ENCODE measurements at regions not wholly inside any gene's neighbourhood (a gene's known extent, or its start where the extent isn't known, plus 50 kb on each side); places are given as distances from the start of the nearest gene placed in this dataset.
"Not testable (repeated sequence)": the region's sequence is repeated elsewhere in the genome, so short reads cannot be mapped to it uniquely, and the experiment has no call there.

DNA sequence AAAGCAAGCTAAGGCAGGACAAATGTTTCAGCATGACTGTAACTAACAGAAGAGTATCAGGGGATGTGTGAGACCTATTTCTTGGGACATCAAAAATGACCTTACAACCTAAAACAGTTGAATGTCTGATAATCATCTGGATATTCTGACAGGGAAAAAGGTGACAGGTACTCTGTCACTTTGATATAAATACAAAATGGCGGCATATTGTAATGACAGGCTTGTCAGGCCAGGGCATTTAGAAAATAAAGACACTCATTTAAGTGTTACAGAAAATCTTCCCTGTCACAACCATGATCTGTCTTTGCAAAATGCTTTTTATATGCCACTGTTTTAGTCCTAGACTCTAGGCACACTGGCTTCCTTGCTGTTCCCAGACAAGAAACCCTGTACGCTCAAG is 1033.3 kb upstream of the FLRT2 start:
- Histone ChIP-seq H3K4me1 (ENCODE audit: control insufficient read depth in 5 of 5, insufficient read depth in 5 of 5, low read length in 5 of 5) (no peaks in the 10 kb centered on the region), H3K27me3 (ENCODE audit: control insufficient read depth in 3 of 3, insufficient read depth in 3 of 3, low read length in 2 of 3) (no peaks in the 10 kb centered on the region), H3K36me3 (ENCODE audit: control insufficient read depth in 4 of 4, insufficient read depth in 4 of 4, low read length in 4 of 4) (no peaks in the 10 kb centered on the region), H3K9ac (ENCODE audit: insufficient read depth in 1 of 2, low read length in 2 of 2) (no peak overlapping the region), H3K9me3 (ENCODE audit: control insufficient read depth in 4 of 4, insufficient read depth in 3 of 4, low read length in 3 of 4) (peaks cover 0 to 2% (median 0%) of the 10 kb centered on the region in 4 donors), H3K4me3 (no peak overlapping the region), H3K27ac (ENCODE audit: low read depth in 1 of 2, low read length in 1 of 2) (no peak overlapping the region)
- ATAC-seq (ENCODE audit: insufficient read depth, low FRiP score) (no peak), DNase-seq (no peak)
- no peak for TF ChIP-seq CTCF (IDR thresholded peaks at IDR 0.05; ENCODE audit: control extremely low read depth, extremely low read depth)
- WGBS, 2 donors = 94 to 98% methylated on average over 2 of the region's 2 CpGs

DNA sequence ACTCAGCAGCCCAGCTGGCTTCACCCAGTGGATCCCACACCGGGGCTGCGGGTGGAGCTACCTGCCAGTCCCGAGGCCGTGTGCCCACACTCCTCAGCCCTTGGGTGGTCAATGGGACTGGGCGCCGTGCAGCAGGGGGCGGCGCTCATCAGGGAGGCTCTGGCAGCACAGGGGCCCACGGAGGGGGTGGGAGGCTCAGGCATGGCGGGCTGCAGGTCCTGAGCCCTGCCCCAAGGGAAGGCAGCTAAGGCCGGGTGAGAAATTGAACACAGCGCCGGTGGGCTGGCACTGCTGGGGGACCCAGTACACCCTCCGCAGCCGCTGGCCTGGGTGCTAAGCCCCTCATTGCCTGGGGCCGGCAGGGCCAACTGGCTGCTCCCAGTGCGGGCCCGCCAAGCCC is 1017.1 kb upstream of the FLRT2 start:
- not testable (repeated sequence) for ATAC-seq (ENCODE audit: insufficient read depth, low FRiP score); H3K27ac ChIP-seq (ENCODE audit: low read depth in 1 of 2, low read length in 1 of 2); H3K9ac ChIP-seq (ENCODE audit: insufficient read depth in 1 of 2, low read length in 2 of 2); H3K4me1 ChIP-seq (ENCODE audit: control insufficient read depth in 5 of 5, insufficient read depth in 5 of 5, low read length in 5 of 5); H3K9me3 ChIP-seq (ENCODE audit: control insufficient read depth in 4 of 4, insufficient read depth in 3 of 4, low read length in 3 of 4); H3K27me3 ChIP-seq (ENCODE audit: control insufficient read depth in 3 of 3, insufficient read depth in 3 of 3, low read length in 2 of 3); H3K36me3 ChIP-seq (ENCODE audit: control insufficient read depth in 4 of 4, insufficient read depth in 4 of 4, low read length in 4 of 4); H3K4me3 ChIP-seq; DNase-seq
- WGBS, 2 donors = 95 to 97% methylated on average over 15 to 18 of the region's 18 CpGs

- H3K4me1 ChIP-seq (ENCODE audit: control insufficient read depth in 5 of 5, insufficient read depth in 5 of 5, low read length in 5 of 5) = no peaks in the 10 kb centered on the region
- H3K9me3 ChIP-seq (ENCODE audit: control insufficient read depth in 4 of 4, insufficient read depth in 3 of 4, low read length in 3 of 4) = no peaks in the 10 kb centered on the region
- ATAC-seq (ENCODE audit: insufficient read depth, low FRiP score) (no peak), DNase-seq (no peak)
- no peak overlapping the region for H3K9ac ChIP-seq (ENCODE audit: insufficient read depth in 1 of 2, low read length in 2 of 2)
- no peaks in the 10 kb centered on the region for H3K27me3 ChIP-seq (ENCODE audit: control insufficient read depth in 3 of 3, insufficient read depth in 3 of 3, low read length in 2 of 3)
- TF ChIP-seq CTCF (IDR thresholded peaks at IDR 0.05; ENCODE audit: control extremely low read depth, extremely low read depth) = no peak
- no peak overlapping the region for H3K27ac ChIP-seq (ENCODE audit: low read depth in 1 of 2, low read length in 1 of 2)
- WGBS, 2 donors = 94% methylated on average over 3 of the region's 3 CpGs
- no peak overlapping the region for H3K4me3 ChIP-seq
- H3K36me3 ChIP-seq (ENCODE audit: control insufficient read depth in 4 of 4, insufficient read depth in 4 of 4, low read length in 4 of 4) = no peaks in the 10 kb centered on the region
These were observed 1010.1 kb upstream of the FLRT2 start for GRCh38 chr14:84519836-84520235.

GRCh38 chr14:84520711-84521338 is 1009.1 kb upstream of the FLRT2 start:
- ATAC-seq (ENCODE audit: insufficient read depth, low FRiP score) = no peak
- no peaks in the 10 kb centered on the region for H3K27me3 ChIP-seq (ENCODE audit: control insufficient read depth in 3 of 3, insufficient read depth in 3 of 3, low read length in 2 of 3)
- DNase-seq = peak in 1 of 3 donors; percentile 19
- H3K9ac ChIP-seq (ENCODE audit: insufficient read depth in 1 of 2, low read length in 2 of 2) = no peak overlapping the region
- WGBS, 2 donors = 92 to 94% methylated on average over 1 of the region's 1 CpG
- H3K36me3 ChIP-seq (ENCODE audit: control insufficient read depth in 4 of 4, insufficient read depth in 4 of 4, low read length in 4 of 4) = no peaks in the 10 kb centered on the region
- no peak overlapping the region for H3K27ac ChIP-seq (ENCODE audit: low read depth in 1 of 2, low read length in 1 of 2)
- TF ChIP-seq CTCF (IDR thresholded peaks at IDR 0.05; ENCODE audit: control extremely low read depth, extremely low read depth) = no peak
- no peak overlapping the region for H3K4me3 ChIP-seq
- H3K4me1 ChIP-seq (ENCODE audit: control insufficient read depth in 5 of 5, insufficient read depth in 5 of 5, low read length in 5 of 5) = no peaks in the 10 kb centered on the region
- H3K9me3 ChIP-seq (ENCODE audit: control insufficient read depth in 4 of 4, insufficient read depth in 3 of 4, low read length in 3 of 4) = no peaks in the 10 kb centered on the region
